SK-N-MC (cell line): ENCODE measurements at regions not wholly inside any gene's neighbourhood (a gene's known extent, or its start where the extent isn't known, plus 50 kb on each side); places are given as distances from the start of the nearest gene placed in this dataset.
A peak's percentile ranks its signal among the peaks of the same experiment; 100 is the strongest.

Experiments
- DNase-seq: peaks from one replicate; pipeline ENCODE4 v3.0.0-alpha.2; 2011; ENCODE audit warnings: low read depth, low spot score
- H3K27ac ChIP-seq: fragments of 200-600 bp; sonication (generic); 2 replicates; pipeline ENCODE4 v1.5.1; 2016; ENCODE audit warnings: mixed run types
- H3K36me3 ChIP-seq: fragments of 200-600 bp; sonication (generic); 2 replicates; pipeline ENCODE4 v1.6.1; 2017; ENCODE audit warnings: antibody characterized with exemption, low read length, mixed read lengths; ENCODE audit not compliant: insufficient read depth
- H3K4me3 ChIP-seq: fragments of 200-600 bp; sonication (generic); 2 replicates; pipeline ENCODE4 v1.5.1; 2016
- H3K9ac ChIP-seq: fragments of 200-600 bp; sonication (generic); 2 replicates; pipeline ENCODE4 v1.8.0; 2017; ENCODE audit warnings: mixed run types, mixed read lengths; ENCODE audit not compliant: insufficient read length
- H3K9me3 ChIP-seq: fragments of 200-600 bp; sonication (generic); 2 replicates; pipeline ENCODE4 v1.6.1; 2017; ENCODE audit warnings: low read depth, mild to moderate bottlenecking, antibody characterized with exemption, low read length, moderate library complexity, mixed read lengths
- EZH2 ChIP-seq: fragments of 200-600 bp; sonication (generic); IDR thresholded peaks from one replicate; pipeline ENCODE4 v1.6.1; 2017; ENCODE audit warnings: antibody characterized with exemption
- FOXP2 ChIP-seq: optimal IDR thresholded peaks from 2 replicates; pipeline ENCODE3; 2011; ENCODE audit warnings: mild to moderate bottlenecking, moderate library complexity; ENCODE audit not compliant: insufficient read depth; ENCODE audit errors: extremely low read length, control extremely low read depth
- POLR2AphosphoS5 ChIP-seq: IDR thresholded peaks from 2 replicates; pipeline ENCODE4 v1.6.1; 2012; ENCODE audit warnings: mild to moderate bottlenecking, low read depth, low read length, borderline replicate concordance

DNA sequence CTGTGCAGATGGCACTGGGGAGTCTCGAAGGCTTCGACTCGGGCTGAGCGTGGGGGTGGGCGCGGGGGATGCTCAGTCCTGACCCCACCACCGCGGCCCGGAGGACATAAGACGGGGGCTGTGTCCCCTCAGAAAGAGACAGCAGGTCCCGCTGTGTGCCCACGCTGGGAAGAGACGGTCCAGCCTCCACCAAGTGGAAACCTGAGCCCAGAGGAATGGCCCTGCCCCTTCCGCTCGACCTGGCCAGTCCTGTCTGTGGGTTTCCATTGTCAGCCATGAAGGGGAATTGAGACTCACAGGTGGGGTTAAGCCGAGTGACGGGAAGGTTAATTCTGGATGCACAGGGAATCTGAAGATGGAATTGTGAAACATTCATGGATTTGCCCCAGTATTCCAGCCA, 442.7 kb downstream of the PREX1 start:
- H3K27ac ChIP-seq: no peak overlapping the region
- H3K4me3 ChIP-seq: no peak overlapping the region
- no peaks in the 10 kb centered on the region for H3K36me3 ChIP-seq
- no peak overlapping the region for H3K9ac ChIP-seq
- H3K9me3 ChIP-seq: no peaks in the 10 kb centered on the region
- TF ChIP-seq POLR2AphosphoS5 (no peak), EZH2 (no peak), FOXP2 (no peak)
- DNase-seq: no peak

DNA sequence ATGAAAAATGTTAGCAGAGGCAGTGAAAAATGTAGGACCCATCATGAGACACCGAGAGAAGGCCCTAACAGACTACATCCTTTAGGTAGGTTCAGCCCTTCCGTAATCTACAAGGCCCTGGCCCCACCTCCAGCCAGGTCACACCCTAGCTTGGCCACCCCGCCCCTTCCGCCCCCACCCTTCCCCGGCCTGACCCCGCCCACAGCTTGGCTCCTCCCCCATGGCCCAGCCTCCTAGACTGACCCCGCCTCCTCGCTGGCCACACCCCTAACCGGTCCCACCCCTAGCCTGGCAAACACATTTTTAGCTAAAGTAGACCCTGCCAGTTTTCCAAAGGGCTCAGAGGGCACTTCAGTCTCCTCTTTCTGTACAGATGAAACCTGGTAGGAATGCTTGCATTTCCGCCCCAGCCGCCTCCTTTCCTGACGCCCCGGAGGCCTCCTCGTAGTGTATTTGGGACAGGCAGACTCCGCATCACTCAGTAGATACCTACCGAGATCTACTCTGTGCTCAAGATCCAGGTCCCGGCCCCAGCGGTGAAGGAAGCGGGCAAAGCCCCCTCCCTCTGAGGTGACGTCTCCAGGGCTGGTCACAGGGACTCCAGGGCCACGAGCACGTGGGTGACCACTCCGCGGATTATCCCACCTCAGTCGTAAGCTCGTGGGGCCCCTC, 443.5 kb downstream of the PREX1 start:
- no peak for DNase-seq
- Histone ChIP-seq H3K4me3 (no peak overlapping the region), H3K9ac (no peak overlapping the region), H3K9me3 (no peaks in the 10 kb centered on the region), H3K36me3 (no peaks in the 10 kb centered on the region), H3K27ac (no peak overlapping the region)
- no peak for TF ChIP-seq POLR2AphosphoS5
- no peak for TF ChIP-seq EZH2
- TF ChIP-seq FOXP2: no peak

DNA sequence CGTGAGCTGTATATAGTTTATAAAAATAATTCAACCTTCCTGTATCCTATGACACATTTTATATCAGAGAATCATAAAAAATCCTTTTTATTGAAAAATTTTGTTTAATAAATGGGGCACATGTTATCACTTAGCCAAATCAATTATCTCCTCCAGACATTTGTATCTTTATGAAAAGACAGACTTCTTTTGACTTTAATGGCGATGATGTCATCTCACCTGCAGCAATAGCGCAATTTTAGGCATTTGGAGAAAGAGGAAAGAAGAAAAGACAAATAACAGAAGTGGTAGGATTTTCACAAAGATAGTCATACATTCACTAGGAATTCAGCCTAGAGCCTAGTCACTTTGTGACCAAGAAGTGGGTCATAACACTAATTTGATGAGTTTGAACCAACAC, 444.5 kb downstream of the PREX1 start:
- Histone ChIP-seq H3K9me3 (no peaks in the 10 kb centered on the region), H3K9ac (no peak overlapping the region), H3K27ac (no peak overlapping the region), H3K4me3 (no peak overlapping the region), H3K36me3 (no peaks in the 10 kb centered on the region)
- no peak for DNase-seq
- TF ChIP-seq EZH2 (no peak), FOXP2 (no peak), POLR2AphosphoS5 (no peak)

DNA sequence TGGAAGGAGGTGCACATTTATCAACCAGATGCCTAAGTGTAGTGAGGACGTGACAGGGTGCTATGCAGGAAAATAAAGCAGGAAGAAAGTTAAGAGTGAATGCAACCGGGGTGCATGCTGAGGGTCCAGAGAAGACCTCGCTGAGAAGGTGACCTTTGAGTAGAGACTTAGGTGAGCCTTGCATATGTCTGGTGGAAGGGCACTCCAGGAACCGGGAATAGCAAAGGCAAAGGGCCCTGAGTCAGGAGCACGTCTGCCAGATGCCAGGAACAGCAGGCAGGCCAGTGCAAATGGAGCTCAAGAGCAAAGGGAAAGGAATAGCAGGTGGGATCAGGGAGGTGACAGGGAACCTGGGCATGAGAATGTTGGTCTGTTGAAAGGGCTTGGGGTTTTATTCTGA, 445.5 kb downstream of the PREX1 start:
- DNase-seq: no peak
- no peak overlapping the region for H3K9ac ChIP-seq
- H3K4me3 ChIP-seq: no peak overlapping the region
- H3K27ac ChIP-seq: no peak overlapping the region
- no peaks in the 10 kb centered on the region for H3K9me3 ChIP-seq
- no peak for TF ChIP-seq EZH2
- H3K36me3 ChIP-seq: no peaks in the 10 kb centered on the region

DNA sequence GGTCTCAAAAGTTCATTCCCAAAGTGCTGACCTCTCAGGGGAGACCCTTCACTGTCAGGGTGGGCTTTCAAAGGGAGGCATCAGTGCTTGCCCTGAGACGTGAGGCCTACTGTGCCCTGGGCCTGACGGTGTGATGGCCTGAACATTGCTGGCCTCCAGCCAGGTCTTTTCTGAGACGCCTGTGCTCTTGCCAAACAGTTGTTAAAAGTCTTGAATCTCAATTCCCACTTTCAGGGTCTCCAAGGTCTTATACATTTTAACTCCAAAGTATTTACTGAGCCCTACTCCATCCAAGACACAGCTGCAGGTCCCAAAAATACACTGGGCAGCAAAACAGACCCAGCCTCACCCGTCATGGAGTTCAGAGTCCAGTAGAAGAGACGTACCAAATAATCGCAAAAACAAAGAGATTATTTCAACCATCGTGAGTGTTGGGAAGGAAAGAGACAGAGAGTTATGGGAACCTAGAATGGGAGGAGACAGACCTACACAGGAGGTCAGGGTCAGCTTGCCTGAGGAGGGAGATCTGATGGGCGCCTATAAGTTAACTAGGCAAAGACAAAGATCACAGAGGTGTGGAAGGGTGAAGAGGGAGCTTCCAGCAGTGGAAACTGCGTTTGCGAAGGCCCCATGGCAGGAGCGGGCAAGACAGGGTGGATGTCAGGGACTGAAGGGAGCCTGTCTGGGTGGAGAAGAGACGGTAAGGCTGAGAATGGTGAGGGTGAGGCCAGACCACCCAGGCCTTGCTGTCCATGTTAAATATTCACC, 446.3 kb downstream of the PREX1 start:
- H3K27ac ChIP-seq: peak overlapping the region; percentile 61; the same call in 1 of the 2 replicates
- no peaks in the 10 kb centered on the region for H3K36me3 ChIP-seq
- no peak overlapping the region for H3K4me3 ChIP-seq
- no peaks in the 10 kb centered on the region for H3K9me3 ChIP-seq
- DNase-seq: no peak
- H3K9ac ChIP-seq: no peak overlapping the region
- TF ChIP-seq POLR2AphosphoS5: no peak
- TF ChIP-seq EZH2: no peak
- no peak for TF ChIP-seq FOXP2

DNA sequence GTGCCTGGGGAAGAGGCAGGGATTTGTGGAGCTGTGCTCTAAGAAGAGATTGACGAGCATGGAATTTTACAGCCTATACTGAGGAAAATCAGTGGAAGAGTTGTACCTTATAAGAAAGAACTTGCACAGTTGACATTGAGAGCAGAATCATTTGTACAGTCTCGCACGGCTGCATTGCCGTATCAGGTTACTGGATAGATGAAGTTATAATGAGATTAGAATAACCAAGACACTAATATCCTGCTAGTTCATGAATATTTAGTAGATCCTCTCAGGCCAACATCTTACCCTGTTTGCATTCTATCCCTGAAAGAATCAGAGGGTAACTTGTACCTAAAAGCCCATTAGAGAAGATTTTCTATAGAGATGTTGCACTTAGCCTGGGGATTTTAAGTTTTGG, 447.1 kb downstream of the PREX1 start:
- H3K36me3 ChIP-seq: no peaks in the 10 kb centered on the region
- TF ChIP-seq FOXP2 (no peak), POLR2AphosphoS5 (no peak), EZH2 (no peak)
- peak overlapping the region; percentile 61 for H3K27ac ChIP-seq
- DNase-seq: no peak
- peak overlapping the region; percentile 30 for H3K9ac ChIP-seq
- H3K4me3 ChIP-seq: peak overlapping the region; percentile 46
- H3K9me3 ChIP-seq: no peaks in the 10 kb centered on the region

DNA sequence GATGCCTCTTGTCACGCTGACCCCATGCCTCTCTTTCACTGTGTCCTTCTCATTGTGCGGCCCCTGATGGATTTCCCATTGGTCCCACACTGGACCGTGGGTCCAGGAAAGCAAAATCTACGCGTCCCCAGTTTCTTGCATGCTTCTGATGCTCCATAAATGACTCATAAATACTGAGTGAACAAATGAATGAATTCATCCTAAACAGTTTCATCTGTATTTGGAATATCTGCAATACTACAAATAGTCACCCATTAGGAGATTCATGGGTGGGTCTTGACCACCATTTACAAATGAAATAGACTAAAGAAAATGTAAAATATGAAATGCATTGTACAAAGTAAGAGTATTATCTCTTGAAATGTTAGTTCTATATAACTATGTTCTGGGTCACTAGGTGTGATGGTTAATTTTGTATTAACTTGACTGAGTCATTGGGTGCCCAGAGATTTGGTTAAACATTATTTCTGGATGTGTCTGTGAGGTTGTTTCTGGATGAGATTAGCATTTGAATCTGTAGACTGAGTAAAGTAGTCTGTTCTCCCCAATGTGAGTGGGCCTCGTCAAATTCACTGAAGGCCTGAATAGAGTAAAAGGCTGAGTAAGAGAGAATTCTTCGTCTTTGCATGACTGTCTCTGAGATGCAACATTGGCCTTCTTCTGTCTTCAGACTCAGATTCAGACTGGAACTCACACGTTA, 448.7 kb downstream of the PREX1 start:
- Histone ChIP-seq H3K9me3 (no peaks in the 10 kb centered on the region), H3K9ac (no peak overlapping the region), H3K36me3 (no peaks in the 10 kb centered on the region), H3K27ac (no peak overlapping the region), H3K4me3 (no peak overlapping the region)
- DNase-seq: no peak
- TF ChIP-seq POLR2AphosphoS5: no peak
- no peak for TF ChIP-seq EZH2
- no peak for TF ChIP-seq FOXP2

DNA sequence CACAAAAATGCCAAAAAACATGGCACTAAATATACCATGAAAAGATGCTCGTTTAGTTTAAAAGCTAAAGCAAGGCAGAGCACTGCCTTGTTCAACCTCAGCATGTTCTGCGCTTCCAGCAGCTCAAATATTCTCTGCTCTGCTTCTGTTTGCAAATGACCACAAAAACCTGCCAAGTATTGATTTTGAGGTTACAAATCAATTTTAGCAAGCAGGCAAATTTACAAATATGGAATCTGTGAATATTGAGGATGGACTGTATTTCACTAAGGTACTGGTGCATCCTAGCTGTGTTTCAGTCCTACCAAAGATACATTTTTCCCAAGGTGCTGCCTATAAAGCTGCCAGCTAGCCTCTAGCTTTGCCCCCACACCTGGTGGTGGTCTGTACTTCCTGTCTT, 449.9 kb downstream of the PREX1 start:
- no peak for TF ChIP-seq EZH2
- no peak for TF ChIP-seq FOXP2
- no peak for TF ChIP-seq POLR2AphosphoS5

DNA sequence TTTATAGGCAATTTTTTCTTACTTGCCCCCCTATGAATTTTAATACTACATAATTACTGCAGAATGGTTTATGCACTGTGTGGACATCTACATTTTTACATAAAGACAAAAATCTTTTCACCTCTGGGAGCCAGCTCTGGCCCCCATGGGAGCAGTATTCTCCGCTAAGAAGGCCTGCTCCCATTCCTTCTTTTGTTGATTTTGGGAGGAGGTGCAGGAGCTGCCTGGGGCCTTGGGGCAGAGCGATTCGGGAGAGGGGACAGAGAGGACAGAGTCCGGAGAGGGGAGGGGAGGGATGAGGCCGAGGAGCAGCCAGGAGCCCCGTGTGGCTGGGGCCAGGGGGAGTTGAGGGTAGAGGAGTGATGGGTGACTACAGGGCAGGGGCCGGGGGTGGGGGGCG, 452.0 kb downstream of the PREX1 start:
- Histone ChIP-seq H3K4me3 (peak overlapping the region; percentile 74), H3K9ac (peak overlapping the region; percentile 59), H3K27ac (peak overlapping the region; percentile 98), H3K36me3 (no peaks in the 10 kb centered on the region), H3K9me3 (no peaks in the 10 kb centered on the region)
- DNase-seq: no peak
- TF ChIP-seq EZH2: no peak
- TF ChIP-seq FOXP2: no peak
- TF ChIP-seq POLR2AphosphoS5: no peak

More for the DNA sequence above, 449.9 kb downstream of the PREX1 start:
- DNase-seq: no peak
- Histone ChIP-seq H3K9ac (no peak overlapping the region), H3K27ac (no peak overlapping the region), H3K4me3 (no peak overlapping the region), H3K9me3 (no peaks in the 10 kb centered on the region), H3K36me3 (no peaks in the 10 kb centered on the region)
